NCI-H510A treated with DMSO at 0.1 percent for 48 hours (cell line): ENCODE measurements at regions not wholly inside any gene's neighbourhood (a gene's known extent, or its start where the extent isn't known, plus 50 kb on each side); places are given as distances from the start of the nearest gene placed in this dataset.

Experiments used
- DNase-seq: peaks from one replicate; lab custom pipeline; 2025; lab: John Stamatoyannopoulos, UW

GRCh38 chr3:188102861-188103547, 51.0 kb upstream of the LPP start:
- DNase-seq, result no peak

- no peak for DNase-seq
These were observed 49.9 kb upstream of the LPP start for GRCh38 chr3:188104050-188104449.
